GM19328 (cell line): ENCODE measurements at regions not wholly inside any gene's neighbourhood (a gene's known extent, or its start where the extent isn't known, plus 50 kb on each side); places are given as distances from the start of the nearest gene placed in this dataset.
"Not testable (repeated sequence)": the region's sequence is repeated elsewhere in the genome, so short reads cannot be mapped to it uniquely, and the experiment has no call there.

Experiments
- ATAC-seq: cut with Tn5 transposase; IDR thresholded peaks from one replicate; pipeline ENCODE4 v1.9.1; 2021; ENCODE audit warnings: mild to moderate bottlenecking, moderate library complexity; ENCODE audit not compliant: unreplicated experiment

DNA sequence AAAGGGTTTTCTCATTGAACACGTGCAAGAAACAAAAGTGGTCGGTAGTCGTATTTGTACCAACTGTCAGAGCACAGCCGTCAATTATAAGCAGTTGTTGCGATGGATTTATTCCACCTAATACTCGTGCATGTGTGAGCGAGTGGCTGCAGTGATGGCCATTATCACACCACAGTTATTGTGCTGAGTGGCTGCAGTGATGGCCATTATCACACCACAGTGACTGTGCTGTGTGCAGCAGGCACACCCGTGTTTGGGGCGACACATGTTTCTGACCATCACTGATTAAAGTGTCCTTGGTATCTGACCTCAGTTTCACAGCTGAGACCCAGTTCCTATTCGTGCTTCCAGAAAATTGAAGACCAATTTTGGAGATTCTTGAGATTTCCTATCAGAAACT, 142.9 kb upstream of the PFKP start:
- ATAC-seq, result no peak

DNA sequence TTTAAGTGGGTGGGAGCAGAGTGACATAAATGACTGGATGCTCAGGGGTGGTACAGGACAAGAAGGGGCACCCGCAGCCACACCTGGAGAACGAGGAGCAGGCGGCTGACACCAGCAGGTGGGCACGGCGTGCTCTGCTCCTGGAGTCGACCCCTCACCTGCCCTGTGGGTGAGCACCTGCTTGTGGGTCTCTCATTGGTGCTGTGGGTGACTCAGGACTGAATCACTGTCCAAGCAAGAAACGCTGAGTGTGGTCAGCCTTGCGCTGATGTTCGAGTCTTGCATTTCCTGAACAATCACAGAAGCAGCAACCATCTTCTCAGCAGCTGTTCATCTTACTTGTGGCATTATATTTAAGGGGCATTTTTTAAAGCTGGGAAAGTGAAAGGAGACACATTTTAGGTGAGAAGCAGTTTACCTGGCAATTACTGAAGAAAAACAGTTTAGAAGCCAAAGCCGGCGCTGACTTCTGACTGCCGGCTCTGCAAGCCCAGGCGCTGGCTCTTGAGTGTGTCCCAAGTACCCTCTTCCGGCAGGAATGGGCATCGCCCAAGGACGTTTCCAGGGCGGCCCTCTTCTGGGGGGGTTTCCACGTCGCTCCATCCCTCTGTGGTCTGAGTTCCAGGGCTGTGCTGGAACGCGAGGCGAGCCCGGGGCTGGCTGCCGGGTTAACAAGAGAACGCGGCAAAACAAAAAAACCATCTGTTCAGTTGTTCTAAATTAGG, 145.2 kb upstream of the PFKP start:
- ATAC-seq, result no peak

DNA sequence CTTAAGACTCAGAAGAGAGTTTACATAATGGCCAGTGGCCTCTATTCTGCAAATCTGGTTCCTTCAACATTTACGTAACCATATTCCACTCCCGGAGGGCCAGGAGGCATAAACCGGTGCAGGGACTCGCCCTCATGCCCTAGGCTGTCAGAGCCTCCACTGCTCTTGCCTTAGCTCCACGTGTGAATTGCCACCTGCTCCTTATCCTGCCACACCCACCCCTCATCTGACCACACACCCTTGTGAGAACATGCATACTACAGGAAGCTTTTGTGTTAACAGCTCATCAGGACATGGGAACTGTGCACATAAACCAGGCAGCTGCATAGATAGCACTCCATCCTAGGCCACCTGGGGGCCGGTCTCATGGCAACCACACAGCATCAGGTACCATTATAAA, 146.7 kb upstream of the PFKP start:
- no peak for ATAC-seq

DNA sequence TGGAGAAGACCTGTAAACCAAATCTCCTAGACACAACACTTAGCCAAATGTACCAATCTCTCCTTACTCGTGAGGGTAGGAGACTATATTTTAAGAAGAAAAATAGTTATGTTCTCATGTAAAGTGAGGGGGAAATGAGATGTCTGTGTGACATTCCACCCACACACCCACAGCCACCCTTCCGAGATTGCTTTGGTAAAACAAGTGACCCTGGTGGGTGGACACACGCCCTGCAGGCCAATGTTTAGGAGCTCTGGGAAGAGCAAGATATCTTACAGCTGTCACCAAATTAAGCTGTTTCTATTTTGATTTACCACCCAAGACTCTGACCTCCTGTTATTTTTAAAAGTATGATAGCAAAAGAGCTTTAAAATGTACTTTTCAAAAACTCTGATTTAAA, 147.2 kb upstream of the PFKP start:
- no peak for ATAC-seq

DNA sequence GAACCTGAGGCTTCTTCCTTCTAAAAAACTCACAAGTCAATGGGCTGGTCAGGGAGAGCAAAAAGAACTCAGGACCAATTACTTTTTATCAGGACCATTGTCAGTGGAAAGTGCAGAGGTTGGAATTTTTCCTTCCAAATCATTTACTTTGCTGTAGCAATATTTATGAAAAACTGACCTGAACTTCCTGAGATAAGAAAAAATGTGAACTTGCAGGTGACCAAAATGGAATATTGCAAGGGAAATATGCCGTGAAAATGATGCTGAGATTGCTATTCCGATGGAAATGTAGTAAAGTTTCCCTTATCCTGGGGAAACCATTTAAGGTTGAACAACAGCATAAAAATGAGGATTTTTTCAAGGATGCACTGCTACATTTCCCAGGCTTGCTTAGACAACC, 148.3 kb upstream of the PFKP start:
- ATAC-seq, result no peak

DNA sequence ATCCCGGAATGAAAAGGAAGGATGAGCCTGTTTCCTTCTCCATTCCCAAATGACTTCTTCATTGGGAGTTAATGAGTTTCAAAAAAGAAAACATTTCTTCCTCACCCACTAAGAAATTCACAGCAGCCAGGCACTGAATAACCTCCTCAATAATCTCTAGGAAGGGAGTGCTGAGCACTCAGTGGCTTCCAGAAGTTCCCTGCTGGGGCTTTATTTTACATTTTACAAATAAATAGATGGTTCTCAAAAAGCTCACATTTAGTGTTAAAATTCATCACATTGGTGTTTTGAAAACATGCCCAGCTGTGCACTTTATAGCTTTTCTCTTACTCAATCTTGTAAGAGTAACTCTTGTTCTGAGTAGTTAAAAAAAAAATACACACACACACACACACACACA, 148.9 kb upstream of the PFKP start:
- ATAC-seq, result no peak

DNA sequence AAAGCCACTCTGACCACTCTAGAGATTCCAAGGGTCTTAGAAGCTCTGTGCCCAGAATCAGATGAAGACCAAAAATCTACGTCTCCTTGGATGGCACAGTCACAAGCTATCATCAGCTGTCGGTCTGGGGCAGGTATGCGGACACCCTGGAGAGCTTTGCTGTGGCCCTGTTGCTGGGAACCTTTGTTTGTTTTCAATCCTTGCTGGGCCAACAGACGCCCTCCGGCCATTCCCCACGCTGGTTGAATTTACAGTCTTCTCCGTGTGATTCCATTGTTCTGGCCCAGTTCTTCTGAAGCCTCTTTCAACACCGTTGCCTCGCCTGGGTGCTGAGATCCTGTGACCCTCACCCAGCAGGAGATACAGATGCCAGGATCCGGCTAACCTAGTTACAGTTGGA, 149.4 kb upstream of the PFKP start:
- no peak for ATAC-seq

DNA sequence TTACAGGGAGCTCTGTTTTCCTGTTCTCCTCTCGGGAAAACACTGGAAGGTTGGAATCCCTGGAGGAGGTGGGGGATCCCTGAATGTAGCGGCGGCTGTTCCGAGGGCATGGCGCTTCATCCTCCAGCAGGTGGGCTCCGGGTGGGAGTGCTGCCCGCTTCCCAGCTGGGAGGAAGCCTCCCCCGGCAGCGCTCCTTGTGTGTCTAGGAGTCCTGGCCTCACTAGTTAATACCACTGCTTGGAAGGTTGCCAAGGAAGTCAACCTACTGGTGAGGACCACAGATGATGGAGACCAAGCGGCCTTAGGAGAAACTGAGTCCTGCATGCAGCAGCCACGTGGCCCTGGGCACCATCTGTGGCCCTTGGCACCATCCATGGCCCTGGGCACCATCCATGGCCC, 151.9 kb upstream of the PFKP start:
- ATAC-seq, result no peak

DNA sequence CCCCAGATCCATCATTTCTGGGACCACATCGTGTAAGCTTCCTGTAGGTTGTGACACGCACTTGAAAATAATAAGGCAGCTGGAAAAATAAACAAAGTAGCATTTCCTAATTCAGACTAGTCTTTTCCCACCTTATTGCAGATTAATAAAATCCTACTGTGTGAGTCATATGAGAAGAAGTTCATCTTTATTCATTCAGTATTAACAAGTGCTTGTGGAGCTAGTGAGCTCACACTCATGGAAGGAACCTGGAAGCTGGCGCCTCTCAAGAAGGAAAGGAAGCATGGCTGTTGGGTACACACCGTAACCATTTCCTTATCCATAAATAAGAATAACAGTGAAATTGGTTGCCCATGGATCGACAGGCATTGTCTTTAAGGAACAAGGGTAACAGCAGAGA, 152.6 kb upstream of the PFKP start:
- ATAC-seq, result no peak

DNA sequence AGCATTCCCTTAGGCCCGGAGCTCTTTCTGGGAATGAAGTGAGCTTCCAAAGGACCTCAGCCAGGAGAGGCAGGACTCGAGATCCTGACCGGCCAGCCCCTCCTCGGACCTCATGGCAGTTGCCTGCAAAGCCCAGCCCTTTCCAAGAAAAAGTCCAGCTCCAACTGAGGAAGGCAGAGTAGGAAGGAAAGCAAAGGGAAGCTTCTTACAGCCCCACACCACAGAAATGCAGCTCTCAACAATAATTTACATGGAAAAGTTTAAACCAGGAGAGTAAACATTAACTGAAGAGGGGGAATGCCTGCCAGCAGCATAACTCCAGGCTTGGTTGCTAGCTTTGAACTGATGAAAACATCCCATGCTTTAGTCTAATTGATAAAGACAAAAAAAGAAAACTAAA, 153.9 kb upstream of the PFKP start:
- ATAC-seq, result no peak

DNA sequence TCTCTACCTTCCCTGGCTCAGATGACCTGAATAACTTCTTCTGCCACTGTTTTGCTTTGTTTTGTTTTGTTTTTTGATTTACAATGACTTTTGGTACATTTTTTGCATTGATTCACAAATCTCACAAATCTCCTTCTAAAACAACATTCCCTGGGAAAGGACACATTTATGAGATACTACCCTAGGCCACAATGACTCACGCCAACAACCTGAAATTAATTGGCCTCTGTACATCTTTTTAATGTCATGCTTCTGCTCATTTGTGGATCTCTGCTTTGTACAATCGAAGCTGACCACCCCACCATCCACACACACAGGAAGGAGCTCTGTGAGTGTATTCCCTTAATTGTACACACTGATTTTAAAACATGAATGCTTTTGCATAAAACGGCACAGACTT, 156.7 kb upstream of the PFKP start:
- ATAC-seq, result no peak

DNA sequence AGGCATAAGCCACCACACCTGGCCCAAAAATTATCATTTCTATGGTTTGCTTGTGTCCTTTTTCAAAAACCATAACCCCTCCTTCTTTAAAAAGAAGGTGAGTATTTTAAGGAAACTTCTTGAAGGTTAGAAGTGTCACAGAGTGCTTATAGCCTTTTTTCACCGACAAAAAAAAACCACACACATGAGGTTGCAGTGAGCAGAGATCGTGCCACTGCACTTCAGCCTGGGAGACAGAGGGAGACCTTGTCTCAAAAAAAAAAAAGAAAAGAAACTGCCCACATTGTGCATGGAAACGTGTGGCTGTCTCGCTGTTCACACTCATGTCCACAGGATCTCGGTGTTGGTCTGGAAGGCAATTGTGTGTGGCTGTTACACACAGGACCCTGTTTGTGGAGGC, 157.4 kb upstream of the PFKP start:
- ATAC-seq, result no peak

DNA sequence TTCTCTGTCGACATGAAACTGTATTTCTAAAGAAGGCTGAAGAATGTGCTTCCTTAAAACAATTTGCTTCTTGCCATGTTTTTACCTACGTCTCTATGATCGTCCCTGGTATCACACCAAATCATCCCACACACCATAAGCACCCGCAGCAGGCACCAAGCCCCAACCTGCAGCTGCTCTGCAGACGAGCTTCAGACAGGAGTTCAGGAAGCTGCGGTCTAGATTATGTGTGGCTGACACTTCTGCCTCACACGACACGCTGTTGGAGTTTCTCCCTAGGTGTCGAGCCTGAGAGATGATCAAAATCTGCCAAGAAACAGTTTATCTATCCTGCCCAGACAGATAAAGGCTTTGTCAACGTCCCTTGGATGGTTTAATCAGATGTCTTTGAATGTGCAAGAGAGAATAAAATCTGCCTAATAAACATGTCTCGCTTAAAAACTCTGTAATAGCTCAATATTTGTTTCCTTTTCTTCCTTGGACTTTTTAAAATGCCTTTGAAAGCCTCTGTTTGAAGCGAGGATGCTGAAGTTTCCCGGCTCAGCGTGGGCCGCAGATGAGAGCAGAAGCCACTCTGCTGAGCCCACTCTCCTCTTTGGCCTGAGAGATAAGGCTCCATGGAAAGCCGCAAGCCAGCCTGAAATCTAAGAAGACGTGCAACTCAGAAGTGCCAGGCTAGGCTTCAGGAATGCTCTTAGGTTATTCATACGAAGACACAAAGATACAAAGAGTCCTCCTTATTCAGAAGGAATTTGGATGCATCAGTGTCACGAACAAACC, 158.3 kb upstream of the PFKP start:
- no peak for ATAC-seq

DNA sequence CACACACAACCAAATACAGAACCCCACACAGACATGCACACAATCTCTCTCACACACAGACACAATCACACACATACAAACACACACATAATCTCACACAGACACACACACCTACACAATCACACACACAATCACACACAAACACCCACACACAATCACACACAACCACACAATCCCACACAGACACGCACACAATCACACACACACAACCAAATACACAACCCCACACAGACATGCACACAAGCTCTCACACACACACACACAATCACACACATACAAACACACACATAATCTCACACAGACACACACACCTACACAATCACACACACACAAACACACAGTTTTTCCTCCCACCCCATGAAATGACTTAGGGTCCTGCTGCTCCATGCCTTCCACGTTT, 160.4 kb upstream of the PFKP start:
- no peak for ATAC-seq

DNA sequence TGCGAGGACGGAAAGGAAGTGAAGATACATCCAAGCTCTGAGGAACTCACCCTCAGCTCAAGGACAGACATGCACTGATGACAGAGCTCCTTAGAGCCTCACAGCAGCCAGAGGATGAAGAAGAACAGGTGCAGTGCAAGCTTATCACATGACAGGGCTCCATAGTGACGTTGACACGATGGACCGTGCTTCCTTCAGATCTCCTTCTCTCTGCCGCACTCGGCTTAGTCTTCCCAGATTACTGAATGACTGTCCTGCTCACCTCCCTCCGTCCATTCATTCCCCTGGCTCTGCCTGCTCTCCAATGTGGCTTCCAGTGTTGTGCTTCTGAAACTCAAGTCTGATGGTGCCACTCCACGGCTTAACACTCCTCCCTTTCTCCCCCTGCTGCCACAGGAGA, 161.5 kb upstream of the PFKP start:
- ATAC-seq, result no peak

DNA sequence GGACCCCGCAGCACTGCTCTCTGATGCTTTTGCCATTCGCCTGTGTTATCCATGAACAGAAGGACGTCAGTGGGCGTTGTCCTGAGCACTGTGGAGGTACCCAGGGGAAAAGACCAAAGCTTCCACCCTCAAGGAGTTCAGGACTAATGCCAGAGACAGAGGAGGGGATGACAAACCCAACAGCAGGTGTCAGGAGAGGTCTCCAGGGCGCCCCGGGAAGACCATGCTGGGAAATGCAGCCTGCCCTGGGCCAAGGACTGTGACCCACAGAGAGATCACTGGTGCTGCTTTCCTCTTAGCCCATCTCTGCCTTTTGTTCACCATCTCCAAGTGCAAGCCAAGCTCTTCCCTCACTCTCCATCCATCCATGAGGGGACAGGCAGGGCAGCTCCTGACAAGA, 166.8 kb upstream of the PFKP start:
- no peak for ATAC-seq

DNA sequence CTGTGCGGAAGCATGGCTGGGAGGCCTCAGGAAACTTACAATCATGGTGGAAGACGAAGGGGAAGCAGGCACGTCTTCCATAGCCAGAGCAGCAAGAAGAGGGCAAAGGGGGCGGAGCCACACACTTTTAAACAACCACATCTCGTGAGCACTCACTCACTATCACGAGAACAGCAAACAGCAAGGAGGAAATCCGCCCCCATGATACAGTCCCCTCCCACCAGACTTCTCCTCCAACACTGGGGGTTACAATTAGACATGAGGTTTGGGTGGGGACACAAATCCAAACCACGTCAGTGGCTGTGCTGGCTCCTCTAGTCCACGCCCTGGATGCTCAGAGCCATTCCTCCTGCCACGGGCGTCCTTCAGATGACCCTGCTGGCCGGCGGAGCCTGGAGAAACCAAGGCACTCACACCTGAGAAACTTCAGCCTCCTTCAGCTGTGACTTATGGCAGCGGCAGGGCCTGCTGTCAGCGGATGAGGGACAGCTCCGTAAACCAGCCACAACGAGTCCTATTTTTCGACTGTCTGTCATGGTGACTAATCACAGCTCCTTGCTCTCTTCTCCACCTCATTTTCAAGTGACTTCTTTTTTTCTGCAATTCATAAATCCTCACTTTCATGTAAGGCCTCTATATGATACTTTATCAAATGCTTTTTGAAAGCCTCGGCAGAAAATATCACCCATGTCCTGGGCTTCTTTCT, 167.9 kb upstream of the PFKP start:
- no peak for ATAC-seq

DNA sequence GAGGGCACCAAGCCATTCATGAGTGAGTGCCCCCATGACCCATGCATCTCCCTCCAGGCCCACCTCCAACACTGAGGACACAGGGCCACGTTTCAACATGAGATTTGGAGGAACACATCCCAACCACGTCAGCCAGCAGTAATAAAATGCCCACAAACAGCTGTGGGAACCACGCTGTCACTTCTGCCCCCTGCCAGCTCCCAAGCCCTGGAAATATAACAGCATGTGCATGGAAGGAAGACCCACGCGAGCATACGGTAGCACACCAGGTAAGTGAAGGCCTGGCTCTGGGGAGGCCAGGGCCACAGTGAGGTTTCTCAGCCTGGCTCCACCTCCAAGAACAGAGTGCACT, 168.9 kb upstream of the PFKP start:
- ATAC-seq, result no peak

DNA sequence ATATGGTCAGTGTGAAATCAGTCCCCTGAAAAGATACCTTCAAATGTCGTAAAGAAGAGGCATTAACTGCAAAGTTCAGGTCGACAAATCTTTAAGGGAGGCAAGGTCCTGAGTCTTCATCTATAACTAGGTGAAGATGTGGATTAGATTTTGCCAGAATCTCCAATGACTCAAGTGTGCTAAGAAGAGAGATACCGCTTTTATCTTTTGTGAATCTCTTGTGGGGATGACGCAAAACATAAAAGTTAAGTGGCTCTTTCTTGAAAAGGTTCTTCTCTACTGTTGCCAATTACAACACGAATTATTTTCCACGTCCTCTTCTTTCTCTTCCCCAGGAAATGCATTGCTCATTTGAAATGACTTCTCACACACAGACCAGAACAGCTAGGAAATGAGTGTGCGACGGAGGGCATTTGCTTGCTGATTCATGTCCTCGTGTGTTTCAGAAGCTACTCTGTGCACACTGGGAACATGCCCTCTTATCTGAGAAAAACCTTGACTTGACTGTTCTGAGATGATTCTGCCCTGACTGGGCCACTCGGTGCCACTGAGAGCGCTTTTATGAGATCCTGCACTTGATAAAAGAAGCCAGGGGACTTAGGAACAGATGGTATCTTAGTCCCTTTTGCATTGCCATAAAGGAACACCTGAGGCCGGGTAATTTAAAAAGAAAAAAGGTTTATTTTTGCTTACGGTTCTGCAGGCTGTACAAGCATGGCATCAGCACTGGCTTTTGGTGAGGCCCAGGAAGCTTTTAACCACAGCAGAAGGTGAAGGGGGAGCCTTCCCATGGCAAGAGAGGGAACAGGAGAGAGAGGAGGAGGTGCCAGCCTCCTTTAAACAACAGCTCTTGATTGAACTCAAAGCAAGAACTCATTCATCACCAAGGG, 169.5 kb upstream of the PFKP start:
- no peak for ATAC-seq

DNA sequence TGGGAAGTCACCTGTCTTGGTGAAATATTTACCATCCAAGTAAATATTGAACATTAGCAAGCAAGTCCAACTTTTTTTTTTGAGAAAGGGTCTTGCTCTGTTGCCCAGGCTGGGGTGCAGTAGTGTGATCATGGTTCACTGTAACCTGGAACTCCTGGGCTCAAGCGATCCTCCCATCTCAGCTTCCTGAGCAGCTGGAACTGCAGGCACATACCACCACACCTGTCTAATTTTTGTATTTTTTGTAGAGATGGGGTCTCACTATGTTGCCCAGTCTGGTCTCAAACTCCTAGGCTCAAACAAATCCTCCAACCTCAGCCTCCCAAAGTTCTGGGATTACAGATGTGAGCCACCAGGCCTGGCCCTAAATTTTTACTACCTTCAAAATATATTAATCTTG, 171.0 kb upstream of the PFKP start:
- ATAC-seq, result not testable (repeated sequence)

DNA sequence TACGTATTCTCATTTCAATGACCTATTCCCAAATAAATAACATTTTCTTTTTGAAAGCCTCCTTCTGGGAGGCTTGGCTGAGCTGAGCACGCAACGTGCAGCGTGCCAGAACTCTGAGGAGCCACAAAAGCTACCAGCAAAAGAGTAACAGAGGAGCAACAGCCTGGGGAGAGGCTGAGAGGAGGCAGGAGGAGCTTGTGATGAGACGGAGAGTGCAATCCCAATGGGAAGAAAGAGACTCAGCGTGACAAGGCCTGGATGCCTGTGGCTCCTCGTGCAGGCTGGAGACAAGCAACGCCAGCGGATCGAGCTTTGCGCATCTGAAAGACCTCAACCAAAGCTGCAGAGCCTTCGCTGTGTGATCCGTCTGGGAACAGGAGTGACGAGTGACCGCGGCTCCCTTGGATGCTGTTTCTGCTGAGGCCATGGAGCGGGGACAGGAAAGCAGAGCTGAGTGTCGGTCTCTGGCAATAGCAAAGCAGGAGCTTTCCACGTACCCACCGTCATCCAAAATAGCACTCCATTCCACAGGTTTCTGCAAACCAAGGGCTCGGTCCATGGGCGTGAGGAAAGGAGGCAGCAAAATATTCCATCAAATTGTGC, 171.7 kb upstream of the PFKP start:
- no peak for ATAC-seq
